ENCODE measurements at regions not wholly inside any gene's neighbourhood (a gene's known extent, or its start where the extent isn't known, plus 50 kb on each side); places are given as distances from the start of the nearest gene placed in this dataset.

DNA sequence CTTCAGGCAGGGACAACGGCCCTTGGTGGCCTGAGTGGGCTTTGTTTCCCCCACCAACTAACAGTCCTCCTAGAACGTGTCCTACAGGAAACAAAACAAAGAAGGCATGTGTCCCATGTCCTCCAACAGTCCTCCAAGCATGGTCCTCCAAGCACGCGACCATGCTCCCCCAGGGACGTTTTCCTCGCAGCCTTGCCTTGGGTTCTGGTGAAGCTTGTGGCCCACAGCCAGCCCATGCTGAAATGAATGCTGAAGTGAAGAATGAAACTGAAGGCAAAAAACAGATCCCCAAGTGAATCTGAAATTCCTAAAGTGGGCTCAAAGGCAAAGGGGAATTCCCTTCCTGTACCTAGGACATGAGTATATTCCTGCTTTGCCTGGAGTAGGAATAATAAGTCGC, 176.6 kb downstream of the JCAD start:
- no peak overlapping the region for H3K9ac ChIP-seq
- WGBS (ENCODE audit: low lambda C conversion rate), result 92% methylated on average over 6 of the region's 7 CpGs
- CTCF ChIA-PET, result no interaction called here

More for the DNA sequence above, 176.6 kb downstream of the JCAD start:
- Histone ChIP-seq H3K4me3 (ENCODE audit: low read depth in 2 of 2, low read length in 1 of 2) (no peak overlapping the region), H3K79me2 (ENCODE audit: insufficient read depth) (no peaks in the 10 kb centered on the region), H3K27me3 (ENCODE audit: insufficient read depth) (no peaks in the 10 kb centered on the region), H2AFZ (ENCODE audit: low read depth) (no peak overlapping the region), H4K20me1 (ENCODE audit: insufficient read depth) (no peaks in the 10 kb centered on the region), H3F3A (replicated peaks; ENCODE audit: insufficient read depth) (no peaks in the 10 kb centered on the region), H3K36me3 (replicated peaks in 1 of 2; ENCODE audit: control insufficient read depth in 1 of 2, insufficient read depth in 2 of 2, low read length in 1 of 2) (no peaks in the 10 kb centered on the region), H3K27ac (ENCODE audit: low read depth in 2 of 2, low read length in 1 of 2) (no peak overlapping the region), H3K9me2 (no peaks in the 10 kb centered on the region), H3K4me1 (ENCODE audit: control insufficient read depth in 1 of 2, insufficient read depth in 2 of 2, low read depth in 1 of 2, low read length in 1 of 2) (no peaks in the 10 kb centered on the region), H3K4me2 (no peak overlapping the region), H3K9me3 (no peaks in the 10 kb centered on the region)
- POLR2A ChIA-PET, result no interaction called here
- no peak for TF ChIP-seq MEF2A (IDR thresholded peaks at IDR 0.05; ENCODE audit: borderline replicate concordance, low read depth)
- no peak for TF ChIP-seq MXI1 (IDR thresholded peaks at IDR 0.05; ENCODE audit: low read depth, low read length)
- no peak for TF ChIP-seq FOXJ3 (CRISPR knock-in tag; IDR thresholded peaks at IDR 0.05)
- no peak for TF ChIP-seq SIN3A (IDR thresholded peaks at IDR 0.05; ENCODE audit: borderline replicate concordance, low read depth, low read length)
- TF ChIP-seq NFIC (IDR thresholded peaks at IDR 0.05; ENCODE audit: borderline replicate concordance), result no peak
- TF ChIP-seq PBX3 (IDR thresholded peaks at IDR 0.05), result no peak
- TF ChIP-seq CHD2 (IDR thresholded peaks at IDR 0.05; ENCODE audit: low read length, partially characterized antibody), result no peak
- no peak for TF ChIP-seq JUND (IDR thresholded peaks at IDR 0.05)
- no peak for TF ChIP-seq FOXM1 (IDR thresholded peaks at IDR 0.05; ENCODE audit: low read depth)
- TF ChIP-seq, protein P1, sequence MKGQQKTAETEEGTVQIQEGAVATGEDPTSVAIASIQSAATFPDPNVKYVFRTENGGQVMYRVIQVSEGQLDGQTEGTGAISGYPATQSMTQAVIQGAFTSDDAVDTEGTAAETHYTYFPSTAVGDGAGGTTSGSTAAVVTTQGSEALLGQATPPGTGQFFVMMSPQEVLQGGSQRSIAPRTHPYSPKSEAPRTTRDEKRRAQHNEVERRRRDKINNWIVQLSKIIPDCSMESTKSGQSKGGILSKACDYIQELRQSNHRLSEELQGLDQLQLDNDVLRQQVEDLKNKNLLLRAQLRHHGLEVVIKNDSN (IDR thresholded peaks at IDR 0.05; ENCODE audit: borderline replicate concordance, low read depth), result no peak
- no peak for TF ChIP-seq RCOR1 (IDR thresholded peaks at IDR 0.05; ENCODE audit: low read length)
- TF ChIP-seq RAD21 (IDR thresholded peaks at IDR 0.05; ENCODE audit: low read length), result no peak
- TF ChIP-seq, protein P2, sequence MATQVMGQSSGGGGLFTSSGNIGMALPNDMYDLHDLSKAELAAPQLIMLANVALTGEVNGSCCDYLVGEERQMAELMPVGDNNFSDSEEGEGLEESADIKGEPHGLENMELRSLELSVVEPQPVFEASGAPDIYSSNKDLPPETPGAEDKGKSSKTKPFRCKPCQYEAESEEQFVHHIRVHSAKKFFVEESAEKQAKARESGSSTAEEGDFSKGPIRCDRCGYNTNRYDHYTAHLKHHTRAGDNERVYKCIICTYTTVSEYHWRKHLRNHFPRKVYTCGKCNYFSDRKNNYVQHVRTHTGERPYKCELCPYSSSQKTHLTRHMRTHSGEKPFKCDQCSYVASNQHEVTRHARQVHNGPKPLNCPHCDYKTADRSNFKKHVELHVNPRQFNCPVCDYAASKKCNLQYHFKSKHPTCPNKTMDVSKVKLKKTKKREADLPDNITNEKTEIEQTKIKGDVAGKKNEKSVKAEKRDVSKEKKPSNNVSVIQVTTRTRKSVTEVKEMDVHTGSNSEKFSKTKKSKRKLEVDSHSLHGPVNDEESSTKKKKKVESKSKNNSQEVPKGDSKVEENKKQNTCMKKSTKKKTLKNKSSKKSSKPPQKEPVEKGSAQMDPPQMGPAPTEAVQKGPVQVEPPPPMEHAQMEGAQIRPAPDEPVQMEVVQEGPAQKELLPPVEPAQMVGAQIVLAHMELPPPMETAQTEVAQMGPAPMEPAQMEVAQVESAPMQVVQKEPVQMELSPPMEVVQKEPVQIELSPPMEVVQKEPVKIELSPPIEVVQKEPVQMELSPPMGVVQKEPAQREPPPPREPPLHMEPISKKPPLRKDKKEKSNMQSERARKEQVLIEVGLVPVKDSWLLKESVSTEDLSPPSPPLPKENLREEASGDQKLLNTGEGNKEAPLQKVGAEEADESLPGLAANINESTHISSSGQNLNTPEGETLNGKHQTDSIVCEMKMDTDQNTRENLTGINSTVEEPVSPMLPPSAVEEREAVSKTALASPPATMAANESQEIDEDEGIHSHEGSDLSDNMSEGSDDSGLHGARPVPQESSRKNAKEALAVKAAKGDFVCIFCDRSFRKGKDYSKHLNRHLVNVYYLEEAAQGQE (IDR thresholded peaks at IDR 0.05; ENCODE audit: low read depth, low read length), result no peak
- TF ChIP-seq TCF12 (IDR thresholded peaks at IDR 0.05), result no peak
- no peak for TF ChIP-seq NRF1 (IDR thresholded peaks at IDR 0.05; ENCODE audit: low read depth, low read length)
- no peak for TF ChIP-seq YY1 (IDR thresholded peaks at IDR 0.05; ENCODE audit: low read depth)
- TF ChIP-seq GABPA (IDR thresholded peaks at IDR 0.05; ENCODE audit: low read depth), result no peak
- no peak for DNase-seq

All from SK-N-SH (cell line).